PC-9 (cell line): ENCODE measurements at regions not wholly inside any gene's neighbourhood (a gene's known extent, or its start where the extent isn't known, plus 50 kb on each side); places are given as distances from the start of the nearest gene placed in this dataset.

Experiments used
- CTCF ChIP-seq: fragments of 200-600 bp; sonication (generic); conservative IDR thresholded peaks from 2 replicates; pipeline ENCODE4 v1.6.1; 2017; ENCODE audit warnings: mixed run types, antibody characterized with exemption, mild to moderate bottlenecking, moderate library complexity
- EZH2 ChIP-seq: fragments of 200-600 bp; sonication (generic); IDR thresholded peaks from 2 replicates; pipeline ENCODE4 v1.8.0; 2017; ENCODE audit warnings: antibody characterized with exemption, low read depth

GRCh38 chr14:66015071-66015780 is 470.9 kb upstream of the CCDC196 start:
- TF ChIP-seq CTCF, result no peak
- no peak for TF ChIP-seq EZH2
